ENCODE measurements at regions not wholly inside any gene's neighbourhood (a gene's known extent, or its start where the extent isn't known, plus 50 kb on each side); places are given as distances from the start of the nearest gene placed in this dataset.

DNA sequence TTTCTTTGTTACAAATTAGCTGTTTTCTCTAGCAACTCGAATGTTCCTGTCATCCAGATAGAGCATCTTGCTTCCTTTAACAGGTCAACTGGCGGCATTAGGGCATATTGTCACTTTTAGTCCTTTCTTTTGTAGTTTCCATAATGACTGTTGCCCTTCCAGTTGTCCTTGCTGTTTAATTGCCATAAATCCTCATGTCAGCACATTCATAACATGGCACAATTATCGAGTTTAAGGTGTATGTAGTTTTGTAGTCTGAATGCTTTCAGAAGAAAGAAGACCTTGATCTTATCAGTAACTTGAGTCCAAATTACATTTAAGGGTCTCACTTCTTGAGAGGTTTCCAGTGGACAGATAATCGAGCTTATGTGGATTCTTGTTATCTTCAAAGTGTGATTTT lies 161.7 kb upstream of the CDH12 start:
- peaks cover 0 to 3% (median 0%) of the 10 kb centered on the region in 3 donors for H3K27me3 Mint-ChIP-seq
- no peak overlapping the region for H3K27ac Mint-ChIP-seq
- ATAC-seq (ENCODE audit: low read depth in 2 of 2) (no peak), DNase-seq (no peak)
- H3K9me3 Mint-ChIP-seq, result no peaks in the 10 kb centered on the region
- no peaks in the 10 kb centered on the region for H3K36me3 Mint-ChIP-seq
- H3K4me1 Mint-ChIP-seq, result peaks cover 8 to 13% (median 11%) of the 10 kb centered on the region in 3 donors
- H3K4me3 Mint-ChIP-seq, result peak overlapping the region in 1 of 8 donors; percentile 72

DNA sequence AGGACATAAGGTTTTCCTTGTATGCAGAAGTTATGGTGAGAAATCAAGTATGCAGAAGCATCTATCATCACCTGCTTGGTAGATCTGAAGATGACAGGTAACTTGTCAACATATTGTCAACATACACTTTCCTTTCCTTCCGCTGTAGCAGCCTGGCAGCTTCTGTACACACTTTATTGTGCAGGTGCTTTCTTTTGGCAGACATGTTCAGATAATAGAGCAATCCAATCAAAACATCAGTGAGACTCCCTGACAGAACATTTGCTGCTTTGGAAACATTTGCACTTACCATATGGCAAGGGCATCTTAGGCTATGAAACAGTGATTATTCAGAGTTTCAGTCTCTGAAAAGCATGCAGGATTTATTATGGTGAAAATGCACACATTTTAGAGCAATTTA lies 161.1 kb upstream of the CDH12 start:
- Mint-ChIP-seq H3K27ac (peak overlapping the region in 1 of 6 donors; percentile 6), H3K4me3 (peak overlapping the region in 3 of 8 donors; percentile 18 to 47 (median 28)), H3K9me3 (no peaks in the 10 kb centered on the region), H3K4me1 (peaks cover 8 to 13% (median 11%) of the 10 kb centered on the region in 3 donors), H3K27me3 (peaks cover 0 to 3% (median 0%) of the 10 kb centered on the region in 3 donors), H3K36me3 (no peaks in the 10 kb centered on the region)
- DNase-seq (no peak), ATAC-seq (ENCODE audit: low read depth in 2 of 2) (no peak)

DNA sequence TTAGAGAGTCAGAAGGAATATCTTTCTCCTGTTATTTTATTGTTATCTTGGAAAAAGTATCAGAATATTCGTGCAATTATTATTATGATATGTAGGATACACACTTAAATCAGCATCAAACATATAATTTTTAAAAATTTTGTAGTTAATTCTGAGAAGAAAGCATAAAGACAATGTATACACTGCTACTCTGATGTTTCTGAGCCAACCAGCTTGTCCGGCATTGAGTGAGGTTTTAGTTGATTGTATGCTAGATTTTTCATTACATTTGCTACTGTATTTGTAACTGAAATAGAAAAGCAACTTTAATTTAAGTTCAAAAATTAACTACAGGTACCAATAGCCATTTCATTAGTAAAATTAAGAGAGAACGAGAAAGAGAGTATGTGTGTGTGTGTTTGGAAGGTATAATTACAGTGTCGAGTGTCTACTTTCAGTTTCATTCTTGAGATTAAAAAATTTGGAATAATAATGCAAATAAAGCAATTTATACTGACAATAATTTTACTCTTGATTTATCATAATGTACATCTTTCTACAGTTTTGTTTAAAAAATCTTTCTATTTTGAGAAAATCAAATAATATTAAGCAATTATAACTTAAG lies 160.4 kb upstream of the CDH12 start:
- ATAC-seq (ENCODE audit: low read depth in 2 of 2) (peak in 1 of 2 donors; percentile 21), DNase-seq (no peak)
- peaks cover 8 to 13% (median 11%) of the 10 kb centered on the region in 3 donors for H3K4me1 Mint-ChIP-seq
- H3K27me3 Mint-ChIP-seq, result no peaks in the 10 kb centered on the region
- H3K27ac Mint-ChIP-seq, result peak overlapping the region in 2 of 6 donors; percentile 13 to 82
- no peaks in the 10 kb centered on the region for H3K9me3 Mint-ChIP-seq
- H3K4me3 Mint-ChIP-seq, result peak overlapping the region; percentile 84 to 94 (median 89)
- no peaks in the 10 kb centered on the region for H3K36me3 Mint-ChIP-seq

DNA sequence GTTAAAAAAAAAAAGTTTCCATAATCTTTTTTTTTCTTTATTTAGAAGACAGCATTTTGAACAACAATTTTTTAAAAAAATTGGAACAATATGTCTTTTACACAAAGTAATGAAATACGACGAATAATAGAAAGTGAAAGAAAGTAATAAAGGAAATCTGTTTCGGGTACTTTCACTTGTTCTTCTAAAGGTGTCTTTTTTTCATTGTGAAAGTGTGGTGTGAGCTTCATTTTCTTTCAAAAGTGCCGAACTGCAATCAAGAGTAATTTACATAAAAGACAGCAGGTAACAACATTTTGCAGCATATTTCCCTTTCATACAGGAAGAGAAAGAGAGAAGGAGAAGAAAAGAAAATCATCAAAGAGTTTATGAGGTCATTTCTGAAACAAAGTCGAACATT lies 159.7 kb upstream of the CDH12 start:
- Mint-ChIP-seq H3K4me3 (peak overlapping the region; percentile 84 to 94 (median 89)), H3K27ac (peak overlapping the region in 5 of 6 donors; percentile 13 to 84 (median 77)), H3K4me1 (peaks cover 8 to 13% (median 11%) of the 10 kb centered on the region in 3 donors), H3K36me3 (no peaks in the 10 kb centered on the region), H3K27me3 (no peaks in the 10 kb centered on the region), H3K9me3 (no peaks in the 10 kb centered on the region)
- DNase-seq (peak; percentile 11), ATAC-seq (ENCODE audit: low read depth in 2 of 2) (peak; percentile 71 to 74)

DNA sequence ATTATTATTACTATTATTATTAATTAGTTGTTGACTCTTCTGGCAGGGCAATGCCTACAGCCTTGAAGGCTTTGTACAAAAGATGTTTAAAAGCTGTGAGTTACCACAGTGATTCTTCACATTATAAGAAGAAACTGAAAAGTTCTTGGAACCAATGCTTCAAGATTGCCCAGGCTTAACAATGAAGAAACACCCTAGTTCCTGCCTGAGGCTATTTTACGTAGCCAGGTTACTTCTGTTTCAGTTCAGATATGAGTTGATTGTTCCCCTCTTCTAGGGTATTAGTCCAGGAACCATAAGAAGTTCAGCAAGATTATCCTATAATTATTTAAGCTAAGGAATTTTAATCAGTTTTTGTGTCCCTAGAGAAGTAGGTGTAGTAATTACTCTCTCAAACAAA lies 154.6 kb upstream of the CDH12 start:
- Mint-ChIP-seq H3K4me3 (no peak overlapping the region), H3K36me3 (no peaks in the 10 kb centered on the region), H3K9me3 (no peaks in the 10 kb centered on the region), H3K27me3 (peaks cover 0 to 13% (median 0%) of the 10 kb centered on the region in 3 donors), H3K27ac (no peak overlapping the region), H3K4me1 (peaks cover 5 to 7% (median 6%) of the 10 kb centered on the region in 3 donors)
- ATAC-seq (ENCODE audit: low read depth in 2 of 2) (no peak), DNase-seq (no peak)

DNA sequence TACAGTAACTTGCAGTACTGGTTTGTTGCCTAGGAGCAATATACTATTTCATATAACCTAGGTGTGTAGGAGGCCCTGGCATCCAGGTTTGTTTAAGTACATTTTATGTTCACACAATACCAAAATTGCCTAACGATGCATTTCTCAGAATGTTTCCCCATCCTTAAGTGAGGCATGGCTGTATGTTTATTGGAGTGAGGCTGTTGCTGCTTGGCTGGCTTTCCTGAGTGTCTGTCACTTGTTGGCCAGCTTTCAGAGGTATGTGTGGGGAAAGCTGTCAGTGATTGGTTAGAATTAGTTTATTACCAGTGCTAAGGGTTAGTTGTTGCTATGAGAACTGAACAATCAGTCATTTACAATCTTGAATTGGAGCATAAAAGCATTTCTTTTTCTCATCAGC lies 154.1 kb upstream of the CDH12 start:
- no peak overlapping the region for H3K4me3 Mint-ChIP-seq
- ATAC-seq (ENCODE audit: low read depth in 2 of 2), result no peak
- DNase-seq, result no peak

DNA sequence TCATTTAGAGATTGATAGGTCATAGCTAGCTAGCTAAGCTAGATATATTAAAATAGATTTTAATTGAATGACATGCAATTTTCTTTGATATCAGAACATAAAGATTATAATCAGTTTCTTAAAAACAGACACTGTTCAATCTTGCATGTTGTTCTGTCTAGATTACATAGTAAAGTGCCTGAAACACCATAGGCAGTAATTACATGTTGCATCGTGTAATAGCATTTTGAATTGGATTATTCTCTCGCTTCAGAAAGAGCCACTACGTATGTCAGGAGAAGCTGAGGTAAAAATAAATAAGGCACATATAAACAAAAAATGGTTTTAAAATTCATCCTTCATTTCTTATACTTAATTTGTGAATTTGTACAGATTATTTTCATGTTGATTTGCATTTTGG lies 148.0 kb upstream of the CDH12 start:
- Mint-ChIP-seq H3K36me3 (no peaks in the 10 kb centered on the region), H3K9me3 (no peaks in the 10 kb centered on the region), H3K4me1 (no peaks in the 10 kb centered on the region), H3K27me3 (peaks cover 0 to 10% (median 0%) of the 10 kb centered on the region in 3 donors), H3K27ac (no peak overlapping the region), H3K4me3 (no peak overlapping the region)
- DNase-seq (no peak), ATAC-seq (ENCODE audit: low read depth in 2 of 2) (no peak)

More for the DNA sequence above, 154.1 kb upstream of the CDH12 start:
- no peaks in the 10 kb centered on the region for H3K36me3 Mint-ChIP-seq
- peaks cover 0 to 13% (median 0%) of the 10 kb centered on the region in 3 donors for H3K27me3 Mint-ChIP-seq
- no peaks in the 10 kb centered on the region for H3K9me3 Mint-ChIP-seq
- peaks cover under 1 to 2% (median 1%) of the 10 kb centered on the region in 3 donors for H3K4me1 Mint-ChIP-seq
- H3K27ac Mint-ChIP-seq, result no peak overlapping the region

DNA sequence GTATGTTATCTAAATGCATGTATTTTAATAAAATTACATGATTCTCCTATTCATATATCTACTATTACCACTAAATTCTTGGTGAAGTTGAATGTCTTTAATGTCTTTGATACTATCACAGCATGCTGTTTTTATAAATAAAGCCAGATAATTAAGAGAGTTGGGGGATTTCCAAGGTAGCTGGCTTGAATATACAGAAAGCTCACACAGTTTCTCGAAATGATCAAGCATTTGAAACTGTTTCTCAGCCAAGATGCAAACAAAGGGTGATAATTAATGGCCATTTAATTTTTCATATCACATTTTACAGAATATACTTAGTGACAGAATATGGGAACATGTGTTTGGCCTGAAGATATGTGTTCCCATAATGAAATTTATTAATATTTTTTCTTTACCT lies 145.6 kb upstream of the CDH12 start:
- peaks cover 0 to 2% (median 0%) of the 10 kb centered on the region in 7 donors for H3K9me3 Mint-ChIP-seq
- H3K27ac Mint-ChIP-seq, result no peak overlapping the region

DNA sequence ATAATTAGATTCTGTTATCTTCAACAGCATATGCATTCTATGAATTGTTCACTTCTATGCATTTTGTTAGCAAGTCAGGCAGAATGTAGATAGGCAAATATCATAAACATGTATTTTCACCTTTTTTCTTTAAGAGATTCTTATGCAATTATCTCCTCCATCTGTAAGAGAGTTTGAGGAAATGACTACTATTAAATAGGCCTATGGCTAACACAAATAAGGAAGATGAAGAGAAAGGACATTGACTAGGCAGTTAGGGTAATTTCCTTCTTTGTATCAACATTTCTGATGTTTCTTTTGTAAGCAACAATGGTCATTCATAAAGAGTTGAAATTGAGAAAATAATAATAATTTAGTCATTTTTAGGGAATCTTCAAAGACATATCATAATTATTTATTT lies 145.2 kb upstream of the CDH12 start:
- ATAC-seq (ENCODE audit: low read depth in 2 of 2) (no peak), DNase-seq (no peak)
- Mint-ChIP-seq H3K27me3 (peaks cover 0 to 5% (median 0%) of the 10 kb centered on the region in 3 donors), H3K36me3 (no peaks in the 10 kb centered on the region), H3K4me3 (no peak overlapping the region), H3K4me1 (no peaks in the 10 kb centered on the region), H3K9me3 (peaks cover 0 to 2% (median 0%) of the 10 kb centered on the region in 7 donors), H3K27ac (no peak overlapping the region)

More for the DNA sequence above, 145.6 kb upstream of the CDH12 start:
- H3K27me3 Mint-ChIP-seq, result peaks cover 0 to 8% (median 0%) of the 10 kb centered on the region in 3 donors
- H3K36me3 Mint-ChIP-seq, result no peaks in the 10 kb centered on the region
- ATAC-seq (ENCODE audit: low read depth in 2 of 2) (no peak), DNase-seq (no peak)
- no peak overlapping the region for H3K4me3 Mint-ChIP-seq
- H3K4me1 Mint-ChIP-seq, result no peaks in the 10 kb centered on the region

DNA sequence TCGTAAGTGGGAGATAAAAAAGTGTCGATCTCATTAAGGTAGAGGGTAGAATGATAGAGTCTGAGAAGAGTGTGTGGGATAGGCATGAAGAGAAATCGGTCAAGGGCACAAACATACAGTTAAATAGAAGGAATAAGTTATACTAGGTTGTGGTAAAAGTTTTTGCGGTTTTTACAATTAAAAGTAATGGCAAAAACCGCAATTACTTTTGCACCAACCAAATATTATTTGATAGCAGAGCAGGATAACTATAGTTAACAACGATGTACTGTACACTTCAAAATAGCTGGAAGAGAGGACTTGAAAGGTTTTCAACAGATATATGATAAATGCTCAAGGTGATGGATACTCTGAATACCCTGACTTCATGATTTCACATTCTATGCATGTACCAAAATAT lies 135.8 kb upstream of the CDH12 start:
- no peak for ATAC-seq (ENCODE audit: low read depth in 2 of 2)
- H3K36me3 Mint-ChIP-seq, result no peaks in the 10 kb centered on the region
- H3K27ac Mint-ChIP-seq, result no peak overlapping the region

DNA sequence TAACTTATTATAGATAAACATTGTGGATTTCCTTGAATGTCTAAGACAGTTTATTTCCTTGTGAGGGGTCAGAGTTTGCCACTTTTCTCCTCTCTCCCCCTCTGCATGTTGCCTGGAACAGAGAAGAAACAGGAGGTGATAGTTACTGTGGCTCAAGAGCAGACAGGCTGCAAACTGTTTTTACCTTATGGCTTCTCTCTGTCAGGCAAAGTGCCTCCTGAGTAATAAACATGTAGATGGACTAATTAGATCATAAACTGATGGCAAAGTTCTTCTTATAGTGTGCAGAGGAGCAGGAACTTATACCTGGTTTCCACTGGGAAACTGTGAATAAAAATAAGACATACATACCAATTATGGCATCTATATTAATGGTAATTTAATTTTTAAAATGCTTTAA lies 133.1 kb upstream of the CDH12 start:
- Mint-ChIP-seq H3K27ac (no peak overlapping the region), H3K36me3 (no peaks in the 10 kb centered on the region), H3K4me1 (no peaks in the 10 kb centered on the region), H3K4me3 (no peak overlapping the region), H3K9me3 (peaks cover 0 to 4% (median 0%) of the 10 kb centered on the region in 7 donors), H3K27me3 (peaks cover 0 to 4% (median 0%) of the 10 kb centered on the region in 3 donors)
- DNase-seq (no peak), ATAC-seq (ENCODE audit: low read depth in 2 of 2) (no peak)

More for the DNA sequence above, 135.8 kb upstream of the CDH12 start:
- no peaks in the 10 kb centered on the region for H3K4me1 Mint-ChIP-seq
- H3K9me3 Mint-ChIP-seq, result peaks cover 0 to 9% (median 4%) of the 10 kb centered on the region in 7 donors
- no peak overlapping the region for H3K4me3 Mint-ChIP-seq
- H3K27me3 Mint-ChIP-seq, result peaks cover 0 to 4% (median 0%) of the 10 kb centered on the region in 3 donors
- DNase-seq, result no peak

DNA sequence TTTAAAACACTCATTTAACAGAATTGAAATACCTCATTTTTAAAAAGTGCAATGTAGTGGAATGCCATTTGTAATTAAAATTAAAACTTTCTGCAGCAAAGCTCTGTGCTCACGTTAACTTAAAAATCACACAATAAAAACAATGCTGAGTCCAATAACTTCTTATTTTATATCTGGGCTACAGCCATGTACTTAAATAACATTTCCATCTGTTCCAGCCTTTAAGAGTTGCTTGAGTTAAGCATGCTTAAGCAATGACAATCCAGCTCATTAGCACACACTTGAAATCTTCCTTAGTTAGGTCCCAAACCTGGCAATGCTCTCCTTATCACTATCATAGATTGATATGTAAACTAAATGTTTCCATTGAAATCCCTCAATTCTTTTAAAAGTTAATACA lies 132.3 kb upstream of the CDH12 start:
- Mint-ChIP-seq H3K27ac (no peak overlapping the region), H3K4me1 (no peaks in the 10 kb centered on the region), H3K36me3 (no peaks in the 10 kb centered on the region), H3K4me3 (no peak overlapping the region), H3K9me3 (peaks cover 0 to 4% (median 0%) of the 10 kb centered on the region in 7 donors), H3K27me3 (peaks cover 0 to 4% (median 0%) of the 10 kb centered on the region in 3 donors)
- no peak for ATAC-seq (ENCODE audit: low read depth in 2 of 2)
- no peak for DNase-seq

DNA sequence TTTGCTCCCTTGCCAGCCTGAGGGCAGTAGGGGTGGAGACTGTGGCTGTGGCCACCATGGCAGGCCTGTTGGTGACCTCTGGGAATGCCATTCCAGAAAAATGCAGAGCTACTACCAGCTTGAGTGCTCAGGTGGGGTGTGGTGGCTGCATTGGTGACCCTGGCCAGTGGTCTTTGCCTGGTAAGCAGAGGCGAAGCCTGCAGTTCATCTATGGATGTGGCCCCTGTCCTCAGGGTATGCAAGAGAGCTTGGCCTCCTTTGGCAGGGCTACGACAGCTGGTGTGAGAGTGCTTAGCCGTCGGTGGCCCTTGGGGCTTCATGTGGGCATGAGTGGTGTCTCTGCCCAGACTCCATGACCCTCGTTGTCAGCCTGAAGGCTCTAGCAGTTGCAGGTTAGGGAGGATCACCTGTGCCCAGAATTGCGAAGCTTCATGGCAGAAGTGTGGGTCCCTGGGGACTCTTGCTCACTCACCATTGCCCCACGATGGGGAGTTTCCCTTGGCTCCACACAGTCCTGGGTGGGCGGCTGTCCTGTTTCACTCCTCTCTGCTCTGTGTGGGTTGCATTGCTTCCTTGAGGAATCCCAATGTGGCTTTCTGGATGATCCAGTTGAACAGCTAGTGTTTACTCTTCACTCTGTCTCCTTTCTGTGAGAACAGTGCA lies 117.9 kb upstream of the CDH12 start:
- Mint-ChIP-seq H3K4me1 (peaks cover 21 to 39% (median 22%) of the 10 kb centered on the region in 3 donors), H3K27ac (no peak overlapping the region), H3K36me3 (peaks cover 0 to 8% of the 10 kb centered on the region in 2 donors), H3K9me3 (peaks cover 0 to 20% (median 7%) of the 10 kb centered on the region in 7 donors), H3K27me3 (peaks cover 0 to 10% (median 0%) of the 10 kb centered on the region in 3 donors), H3K4me3 (no peak overlapping the region)
- no peak for DNase-seq
- peak in 1 of 2 donors; percentile 64 for ATAC-seq (ENCODE audit: low read depth in 2 of 2)

DNA sequence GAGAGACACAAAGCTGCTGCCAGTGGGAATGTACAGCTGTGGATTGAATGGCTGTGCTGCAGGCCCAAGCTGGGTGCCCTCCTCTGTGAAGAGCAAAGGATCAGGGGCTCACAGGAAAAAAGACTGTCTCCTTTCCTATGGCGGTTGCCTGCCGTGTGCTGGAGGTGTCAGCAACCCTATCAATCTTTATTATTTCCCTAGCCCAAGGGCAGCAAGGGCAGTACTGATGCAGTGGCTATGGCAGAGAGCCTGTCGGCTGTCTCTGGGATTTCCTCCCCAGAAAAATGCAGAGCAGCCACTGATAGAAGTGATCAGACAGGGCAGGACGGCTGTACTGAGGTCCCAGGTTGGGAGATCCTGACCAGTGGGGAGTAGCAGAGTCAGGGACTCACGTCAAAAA lies 117.3 kb upstream of the CDH12 start:
- ATAC-seq (ENCODE audit: low read depth in 2 of 2) (no peak), DNase-seq (no peak)
- Mint-ChIP-seq H3K4me1 (peaks cover 25 to 45% (median 28%) of the 10 kb centered on the region in 3 donors), H3K9me3 (peaks cover 0 to 20% (median 7%) of the 10 kb centered on the region in 7 donors), H3K27me3 (peaks cover 0 to 10% (median 0%) of the 10 kb centered on the region in 3 donors), H3K36me3 (peaks cover 0 to 8% of the 10 kb centered on the region in 2 donors), H3K4me3 (peak overlapping the region in 1 of 8 donors; percentile 37), H3K27ac (no peak overlapping the region)
